ENCODE measurements at regions not wholly inside any gene's neighbourhood (a gene's known extent, or its start where the extent isn't known, plus 50 kb on each side); places are given as distances from the start of the nearest gene placed in this dataset.

- Histone ChIP-seq H3K4me1 (ENCODE audit: insufficient read depth, low read length) (no peaks in the 10 kb centered on the region), H4K20me1 (ENCODE audit: insufficient read depth, low read length) (no peaks in the 10 kb centered on the region), H3K27ac (ENCODE audit: low read depth, low read length) (no peak overlapping the region), H3K9ac (ENCODE audit: low read length) (no peak overlapping the region), H3K4me2 (ENCODE audit: low read length) (no peak overlapping the region), H3K79me2 (ENCODE audit: insufficient read depth, low read length) (no peaks in the 10 kb centered on the region), H3K4me3 (ENCODE audit: insufficient read depth, low read depth, low read length) (no peak overlapping the region), H3K9me3 (ENCODE audit: insufficient read depth, low read depth, low read length) (no peaks in the 10 kb centered on the region), H3K27me3 (ENCODE audit: insufficient read depth, low read length) (no peaks in the 10 kb centered on the region), H2AFZ (ENCODE audit: low read depth, low read length) (no peak overlapping the region), H3K36me3 (ENCODE audit: insufficient read depth, low read length) (no peaks in the 10 kb centered on the region)
- no peaks in the 10 kb centered on the region for H3K36me3 Mint-ChIP-seq (ENCODE audit: low read depth, unreplicated experiment)
- peaks cover 1% of the 10 kb centered on the region for H3K27me3 Mint-ChIP-seq (ENCODE audit: low read depth, unreplicated experiment)
- H3K9me3 Mint-ChIP-seq (ENCODE audit: unreplicated experiment) = peaks cover 3% of the 10 kb centered on the region
- TF ChIP-seq EZH2 (IDR thresholded peaks at IDR 0.05; ENCODE audit: insufficient read depth, low read length) (no peak), CTCF (IDR thresholded peaks at IDR 0.05; ENCODE audit: insufficient read depth, low read depth, low read length) (no peak)
- H3K4me3 Mint-ChIP-seq (ENCODE audit: unreplicated experiment) = no peak overlapping the region
- peaks cover 15% of the 10 kb centered on the region for H3K4me1 Mint-ChIP-seq (ENCODE audit: low read depth, unreplicated experiment)
- no peak overlapping the region for H3K27ac Mint-ChIP-seq (ENCODE audit: unreplicated experiment)
- DNase-seq (ENCODE audit: low read depth) (no peak), FAIRE-seq (no peak)
Measured at GRCh38 chr5:152556784-152557183, 151.7 kb upstream of the NMUR2 start.

GRCh38 chr5:152560512-152561137 lies 155.5 kb upstream of the NMUR2 start:
- Histone ChIP-seq H3K4me3 (ENCODE audit: insufficient read depth, low read depth, low read length) (no peak overlapping the region), H3K4me1 (ENCODE audit: insufficient read depth, low read length) (no peaks in the 10 kb centered on the region), H3K27ac (ENCODE audit: low read depth, low read length) (no peak overlapping the region), H3K36me3 (ENCODE audit: insufficient read depth, low read length) (no peaks in the 10 kb centered on the region), H3K4me2 (ENCODE audit: low read length) (no peak overlapping the region), H3K27me3 (ENCODE audit: insufficient read depth, low read length) (no peaks in the 10 kb centered on the region), H3K79me2 (ENCODE audit: insufficient read depth, low read length) (no peaks in the 10 kb centered on the region), H4K20me1 (ENCODE audit: insufficient read depth, low read length) (no peaks in the 10 kb centered on the region), H3K9me3 (ENCODE audit: insufficient read depth, low read depth, low read length) (no peaks in the 10 kb centered on the region), H3K9ac (ENCODE audit: low read length) (no peak overlapping the region), H2AFZ (ENCODE audit: low read depth, low read length) (no peak overlapping the region)
- H3K27ac Mint-ChIP-seq (ENCODE audit: unreplicated experiment) = no peak overlapping the region
- no peak overlapping the region for H3K4me3 Mint-ChIP-seq (ENCODE audit: unreplicated experiment)
- H3K36me3 Mint-ChIP-seq (ENCODE audit: low read depth, unreplicated experiment) = no peaks in the 10 kb centered on the region
- peaks cover 1% of the 10 kb centered on the region for H3K27me3 Mint-ChIP-seq (ENCODE audit: low read depth, unreplicated experiment)
- TF ChIP-seq CTCF (IDR thresholded peaks at IDR 0.05; ENCODE audit: insufficient read depth, low read depth, low read length) = peak; percentile 81
- no peak for TF ChIP-seq EZH2 (IDR thresholded peaks at IDR 0.05; ENCODE audit: insufficient read depth, low read length)
- DNase-seq (ENCODE audit: low read depth) (peak; percentile 21), FAIRE-seq (no peak)
- peaks cover 5% of the 10 kb centered on the region for H3K4me1 Mint-ChIP-seq (ENCODE audit: low read depth, unreplicated experiment)
- H3K9me3 Mint-ChIP-seq (ENCODE audit: unreplicated experiment) = peaks cover 2% of the 10 kb centered on the region

GRCh38 chr5:152568016-152568415 lies 162.9 kb upstream of the NMUR2 start:
- no peak overlapping the region for H3K27ac Mint-ChIP-seq (ENCODE audit: unreplicated experiment)
- FAIRE-seq (no peak), DNase-seq (ENCODE audit: low read depth) (no peak)
- H2AFZ ChIP-seq (ENCODE audit: low read depth, low read length) = no peak overlapping the region
- H3K4me1 ChIP-seq (ENCODE audit: insufficient read depth, low read length) = no peaks in the 10 kb centered on the region
- H3K4me2 ChIP-seq (ENCODE audit: low read length) = no peak overlapping the region
- H3K4me1 Mint-ChIP-seq (ENCODE audit: low read depth, unreplicated experiment) = no peaks in the 10 kb centered on the region
- no peak overlapping the region for H3K9ac ChIP-seq (ENCODE audit: low read length)
- no peaks in the 10 kb centered on the region for H3K9me3 ChIP-seq (ENCODE audit: insufficient read depth, low read depth, low read length)
- H3K4me3 Mint-ChIP-seq (ENCODE audit: unreplicated experiment) = no peak overlapping the region
- no peaks in the 10 kb centered on the region for H3K79me2 ChIP-seq (ENCODE audit: insufficient read depth, low read length)
- H3K36me3 Mint-ChIP-seq (ENCODE audit: low read depth, unreplicated experiment) = no peaks in the 10 kb centered on the region
- H3K4me3 ChIP-seq (ENCODE audit: insufficient read depth, low read depth, low read length) = no peak overlapping the region
- no peaks in the 10 kb centered on the region for H4K20me1 ChIP-seq (ENCODE audit: insufficient read depth, low read length)
- no peaks in the 10 kb centered on the region for H3K27me3 Mint-ChIP-seq (ENCODE audit: low read depth, unreplicated experiment)
- no peak overlapping the region for H3K27ac ChIP-seq (ENCODE audit: low read depth, low read length)
- peaks cover 1% of the 10 kb centered on the region for H3K9me3 Mint-ChIP-seq (ENCODE audit: unreplicated experiment)
- TF ChIP-seq EZH2 (IDR thresholded peaks at IDR 0.05; ENCODE audit: insufficient read depth, low read length) (no peak), CTCF (IDR thresholded peaks at IDR 0.05; ENCODE audit: insufficient read depth, low read depth, low read length) (no peak)
- no peaks in the 10 kb centered on the region for H3K27me3 ChIP-seq (ENCODE audit: insufficient read depth, low read length)
- no peaks in the 10 kb centered on the region for H3K36me3 ChIP-seq (ENCODE audit: insufficient read depth, low read length)

Data from astrocyte (in vitro differentiated cells and primary cell).